HEK293 (cell line): ENCODE measurements at regions not wholly inside any gene's neighbourhood (a gene's known extent, or its start where the extent isn't known, plus 50 kb on each side); places are given as distances from the start of the nearest gene placed in this dataset.

Experiments
- CTCF ChIA-PET: fragments of 350-600 bp; formaldehyde crosslinking; extraction: SDS; loops from one replicate; lab custom pipeline; 2021; ENCODE audit warnings: antibody characterized with exemption; lab: Yijun Ruan, JAX
- POLR2A ChIA-PET: fragments of 300-600 bp; formaldehyde crosslinking; extraction: SDS; loops from one replicate; lab custom pipeline; 2020; ENCODE audit warnings: antibody characterized with exemption, inconsistent platforms; lab: Yijun Ruan, JAX
- H3K27ac ChIP-seq: fragments of 200-500 bp; sonication (Bioruptor generic); 2 replicates; pipeline ENCODE4 v1.5.1; 2014; ENCODE audit warnings: low read depth, low read length, control low read depth, inconsistent platforms; ENCODE audit errors: extremely low read depth
- H3K36me3 ChIP-seq, 2 experiments: fragments of 200-500 bp in 1 of 2; sonication (Bioruptor generic) in 1 of 2; 1 replicate in 1 of 2; 2 replicates in 1 of 2; pipeline ENCODE4 v1.5.1; 2014 to 2017; ENCODE audit warnings: inconsistent platforms in 2 of 2, low read length in 2 of 2; ENCODE audit not compliant: control insufficient read depth in 2 of 2, insufficient read depth in 1 of 2
- H3K4me1 ChIP-seq: fragments of 200-500 bp; sonication (Bioruptor generic); 2 replicates; pipeline ENCODE4 v1.5.1; 2014; ENCODE audit warnings: mild to moderate bottlenecking, low read length, inconsistent platforms; ENCODE audit not compliant: control insufficient read depth, insufficient read depth
- H3K4me3 ChIP-seq: 2 replicates; pipeline ENCODE4 v1.5.1; 2011; ENCODE audit warnings: low read depth, mild to moderate bottlenecking, control low read depth, low read length, moderate library complexity
- H3K9me3 ChIP-seq: fragments of 200-500 bp; sonication (Bioruptor generic); 2 replicates; pipeline ENCODE4 v1.5.1; 2014; ENCODE audit warnings: low read depth, low read length, inconsistent platforms; ENCODE audit not compliant: control insufficient read depth, insufficient read depth
- REPIN1 ChIP-seq: fragments of 450-650 bp; formaldehyde crosslinking; IDR thresholded peaks from 2 replicates; pipeline ENCODE4 v1.5.1; 2017; ENCODE audit warnings: missing biosample characterization, missing genetic modification characterization, low read depth
- WT1 ChIP-seq: fragments of 450-650 bp; formaldehyde crosslinking; IDR thresholded peaks from 2 replicates; pipeline ENCODE4 v1.5.1; 2016; ENCODE audit warnings: missing biosample characterization, missing genetic modification characterization
- YY1 ChIP-seq: fragments of 450-650 bp; formaldehyde crosslinking; IDR thresholded peaks from 2 replicates; pipeline ENCODE4 v1.5.1; 2018; ENCODE audit warnings: missing biosample characterization, missing genetic modification characterization
- ZBTB11 ChIP-seq: fragments of 450-650 bp; formaldehyde crosslinking; conservative IDR thresholded peaks from 2 replicates; pipeline ENCODE4 v1.5.1; 2016; ENCODE audit warnings: low read depth, missing biosample characterization, missing genetic modification characterization
- ZFP3 ChIP-seq: fragments of 450-650 bp; formaldehyde crosslinking; IDR thresholded peaks from 2 replicates; pipeline ENCODE4 v1.5.1; 2016; ENCODE audit warnings: low read depth, missing biosample characterization, missing genetic modification characterization
- ZNF174 ChIP-seq: fragments of 450-650 bp; formaldehyde crosslinking; IDR thresholded peaks from 2 replicates; pipeline ENCODE4 v1.5.0; 2017; ENCODE audit warnings: missing biosample characterization, mild to moderate bottlenecking, missing genetic modification characterization
- ZNF184 ChIP-seq: fragments of 450-650 bp; IDR thresholded peaks from 2 replicates; pipeline ENCODE4 v1.5.1; 2018; ENCODE audit warnings: missing biosample characterization, mild to moderate bottlenecking, missing genetic modification characterization
- ZNF274 ChIP-seq, 2 experiments: fragments of 200-500 bp in 1 of 2; fragments of 450-650 bp in 1 of 2; sonication (Bioruptor generic) in 1 of 2; formaldehyde crosslinking in 1 of 2; IDR thresholded peaks; 2 replicates each; pipeline versions ENCODE4 v1.5.1 to v1.6.1; 2014 to 2016; ENCODE audit warnings: borderline replicate concordance in 1 of 2, inconsistent platforms in 1 of 2, low read length in 1 of 2, missing biosample characterization in 1 of 2, missing genetic modification characterization in 1 of 2
- ZNF37A ChIP-seq: fragments of 450-650 bp; IDR thresholded peaks from 2 replicates; pipeline ENCODE4 v1.5.1; 2018; ENCODE audit warnings: missing biosample characterization, missing genetic modification characterization
- ZNF416 ChIP-seq: fragments of 450-650 bp; formaldehyde crosslinking; IDR thresholded peaks from 2 replicates; pipeline ENCODE4 v1.5.1; 2016; ENCODE audit warnings: missing biosample characterization, missing genetic modification characterization
- ZNF501 ChIP-seq: fragments of 450-650 bp; formaldehyde crosslinking; IDR thresholded peaks from 2 replicates; pipeline ENCODE4 v1.5.1; 2016; ENCODE audit warnings: missing biosample characterization, missing genetic modification characterization
- ZNF585B ChIP-seq: fragments of 450-650 bp; formaldehyde crosslinking; IDR thresholded peaks from 2 replicates; pipeline ENCODE4 v1.5.1; 2016; ENCODE audit warnings: missing biosample characterization, missing genetic modification characterization
- ZNF76 ChIP-seq: fragments of 450-650 bp; formaldehyde crosslinking; IDR thresholded peaks from 2 replicates; pipeline ENCODE4; 2016; ENCODE audit warnings: low read depth, missing biosample characterization, missing genetic modification characterization, borderline replicate concordance
- ZNF843 ChIP-seq: fragments of 450-650 bp; formaldehyde crosslinking; IDR thresholded peaks from 2 replicates; pipeline ENCODE4 v1.5.1; 2016; ENCODE audit warnings: missing biosample characterization, missing genetic modification characterization
- ZSCAN23 ChIP-seq: fragments of 450-650 bp; formaldehyde crosslinking; IDR thresholded peaks from 2 replicates; pipeline ENCODE4 v1.5.1; 2016; ENCODE audit warnings: missing biosample characterization, missing genetic modification characterization
- TF ChIP-seq, protein P1 (sequence below): fragments of 450-650 bp; formaldehyde crosslinking; IDR thresholded peaks from 2 replicates; pipeline ENCODE4 v1.5.1; 2017; ENCODE audit warnings: missing biosample characterization, missing genetic modification characterization
- TF ChIP-seq, protein P2 (sequence below): fragments of 450-650 bp; IDR thresholded peaks from 2 replicates; pipeline ENCODE4 v1.5.1; 2018; ENCODE audit warnings: missing biosample characterization, mild to moderate bottlenecking, missing genetic modification characterization
- TF ChIP-seq, protein P3 (sequence below): fragments of 450-650 bp; formaldehyde crosslinking; IDR thresholded peaks from 2 replicates; pipeline ENCODE4 v1.5.1; 2016; ENCODE audit warnings: missing biosample characterization, missing genetic modification characterization

DNA sequence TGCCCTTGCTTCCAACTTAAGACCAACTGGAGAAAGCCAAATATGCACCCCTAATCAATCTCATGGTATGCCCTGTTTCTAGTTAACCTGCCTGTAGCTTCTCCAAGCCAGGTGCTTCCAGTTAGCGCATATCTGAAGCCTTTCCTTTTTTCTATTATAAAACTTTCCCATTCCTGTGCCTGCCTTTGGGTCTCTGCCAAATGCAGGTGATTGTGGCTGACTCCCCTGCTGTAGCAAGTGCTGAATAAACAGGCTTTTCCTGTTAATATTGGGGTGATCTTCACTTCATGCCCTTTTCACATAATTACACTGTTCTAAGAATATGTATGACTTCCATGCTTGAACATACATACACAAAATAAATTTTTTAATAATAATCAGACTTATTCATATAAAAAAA lies 207.4 kb downstream of the TANC2 start:
- no peaks in the 10 kb centered on the region for H3K9me3 ChIP-seq
- ChIA-PET POLR2A (no interaction called here), CTCF (no interaction called here)
- no peaks in the 10 kb centered on the region for H3K36me3 ChIP-seq
- no peaks in the 10 kb centered on the region for H3K4me1 ChIP-seq
- no peak for TF ChIP-seq ZNF501 (tag by site-specific recombination)
- TF ChIP-seq ZNF843 (tag by site-specific recombination): no peak
- TF ChIP-seq, protein P1, sequence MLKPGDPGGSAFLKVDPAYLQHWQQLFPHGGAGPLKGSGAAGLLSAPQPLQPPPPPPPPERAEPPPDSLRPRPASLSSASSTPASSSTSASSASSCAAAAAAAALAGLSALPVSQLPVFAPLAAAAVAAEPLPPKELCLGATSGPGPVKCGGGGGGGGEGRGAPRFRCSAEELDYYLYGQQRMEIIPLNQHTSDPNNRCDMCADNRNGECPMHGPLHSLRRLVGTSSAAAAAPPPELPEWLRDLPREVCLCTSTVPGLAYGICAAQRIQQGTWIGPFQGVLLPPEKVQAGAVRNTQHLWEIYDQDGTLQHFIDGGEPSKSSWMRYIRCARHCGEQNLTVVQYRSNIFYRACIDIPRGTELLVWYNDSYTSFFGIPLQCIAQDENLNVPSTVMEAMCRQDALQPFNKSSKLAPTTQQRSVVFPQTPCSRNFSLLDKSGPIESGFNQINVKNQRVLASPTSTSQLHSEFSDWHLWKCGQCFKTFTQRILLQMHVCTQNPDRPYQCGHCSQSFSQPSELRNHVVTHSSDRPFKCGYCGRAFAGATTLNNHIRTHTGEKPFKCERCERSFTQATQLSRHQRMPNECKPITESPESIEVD (tag by site-specific recombination): no peak
- TF ChIP-seq ZSCAN23 (tag by site-specific recombination): no peak
- TF ChIP-seq ZNF184: no peak
- TF ChIP-seq ZNF416 (tag by site-specific recombination): no peak
- no peak for TF ChIP-seq ZNF76 (tag by site-specific recombination)
- TF ChIP-seq ZBTB11 (tag by site-specific recombination): no peak
- TF ChIP-seq ZNF274 (IDR thresholded peaks at IDR 0.05; ENCODE audit: low read length): no peak
- TF ChIP-seq ZNF274 (tag by site-specific recombination; IDR thresholded peaks at IDR 0.05; ENCODE audit: borderline replicate concordance): no peak
- TF ChIP-seq ZFP3 (tag by site-specific recombination): no peak
- no peak for TF ChIP-seq ZNF174 (tag by site-specific recombination)
- TF ChIP-seq, protein P2, sequence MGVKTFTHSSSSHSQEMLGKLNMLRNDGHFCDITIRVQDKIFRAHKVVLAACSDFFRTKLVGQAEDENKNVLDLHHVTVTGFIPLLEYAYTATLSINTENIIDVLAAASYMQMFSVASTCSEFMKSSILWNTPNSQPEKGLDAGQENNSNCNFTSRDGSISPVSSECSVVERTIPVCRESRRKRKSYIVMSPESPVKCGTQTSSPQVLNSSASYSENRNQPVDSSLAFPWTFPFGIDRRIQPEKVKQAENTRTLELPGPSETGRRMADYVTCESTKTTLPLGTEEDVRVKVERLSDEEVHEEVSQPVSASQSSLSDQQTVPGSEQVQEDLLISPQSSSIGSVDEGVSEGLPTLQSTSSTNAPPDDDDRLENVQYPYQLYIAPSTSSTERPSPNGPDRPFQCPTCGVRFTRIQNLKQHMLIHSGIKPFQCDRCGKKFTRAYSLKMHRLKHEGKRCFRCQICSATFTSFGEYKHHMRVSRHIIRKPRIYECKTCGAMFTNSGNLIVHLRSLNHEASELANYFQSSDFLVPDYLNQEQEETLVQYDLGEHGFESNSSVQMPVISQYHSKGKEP: no peak
- no peak for TF ChIP-seq ZNF585B (tag by site-specific recombination)
- TF ChIP-seq, protein P3, sequence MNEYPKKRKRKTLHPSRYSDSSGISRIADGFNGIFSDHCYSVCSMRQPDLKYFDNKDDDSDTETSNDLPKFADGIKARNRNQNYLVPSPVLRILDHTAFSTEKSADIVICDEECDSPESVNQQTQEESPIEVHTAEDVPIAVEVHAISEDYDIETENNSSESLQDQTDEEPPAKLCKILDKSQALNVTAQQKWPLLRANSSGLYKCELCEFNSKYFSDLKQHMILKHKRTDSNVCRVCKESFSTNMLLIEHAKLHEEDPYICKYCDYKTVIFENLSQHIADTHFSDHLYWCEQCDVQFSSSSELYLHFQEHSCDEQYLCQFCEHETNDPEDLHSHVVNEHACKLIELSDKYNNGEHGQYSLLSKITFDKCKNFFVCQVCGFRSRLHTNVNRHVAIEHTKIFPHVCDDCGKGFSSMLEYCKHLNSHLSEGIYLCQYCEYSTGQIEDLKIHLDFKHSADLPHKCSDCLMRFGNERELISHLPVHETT: no peak
- no peak for TF ChIP-seq YY1 (tag by site-specific recombination)
- no peak for TF ChIP-seq REPIN1
- TF ChIP-seq WT1: no peak
- H3K4me3 ChIP-seq: no peak overlapping the region
- H3K27ac ChIP-seq: no peak overlapping the region

DNA sequence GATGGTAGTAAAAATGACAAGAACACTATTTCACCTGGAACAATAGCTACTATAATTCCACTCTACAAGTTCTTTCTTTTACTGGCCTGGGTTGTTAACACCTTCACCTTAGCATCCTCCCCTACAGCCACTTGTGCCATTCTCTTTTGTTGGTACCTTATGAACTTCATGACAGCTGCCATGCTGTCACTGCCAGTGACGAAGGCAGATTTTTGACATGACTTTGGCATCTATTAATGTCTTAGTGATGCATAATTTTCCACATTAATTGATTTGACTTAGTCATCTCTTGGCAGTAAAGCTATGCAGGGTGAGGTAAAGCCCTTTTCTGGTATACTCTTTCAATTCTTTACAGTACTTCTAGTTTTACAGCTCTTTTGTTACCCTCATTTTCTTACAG lies 207.9 kb downstream of the TANC2 start:
- Histone ChIP-seq H3K4me1 (no peaks in the 10 kb centered on the region), H3K27ac (no peak overlapping the region), H3K9me3 (no peaks in the 10 kb centered on the region), H3K36me3 (no peaks in the 10 kb centered on the region), H3K4me3 (no peak overlapping the region)
- ChIA-PET POLR2A (no interaction called here), CTCF (no interaction called here)
- TF ChIP-seq ZNF37A: no peak
